HFFc6 (cell line): ENCODE measurements at regions not wholly inside any gene's neighbourhood (a gene's known extent, or its start where the extent isn't known, plus 50 kb on each side); places are given as distances from the start of the nearest gene placed in this dataset.

Source experiments
- DNase-seq: peaks from one replicate; pipeline ENCODE4 v3.0.0-alpha.2; 2018
- H3K27ac Mint-ChIP-seq: 2 replicates; pipeline ENCODE4 v1.8.0; 2020; ENCODE audit warnings: mild to moderate bottlenecking, mixed read lengths
- H3K27me3 Mint-ChIP-seq: 2 replicates; pipeline ENCODE4 v1.8.0; 2021; ENCODE audit warnings: mild to moderate bottlenecking, moderate library complexity, mixed read lengths; ENCODE audit not compliant: insufficient read depth
- H3K36me3 Mint-ChIP-seq: 2 replicates; pipeline ENCODE4 v1.8.0; 2021; ENCODE audit warnings: low read depth, mixed read lengths
- H3K4me1 Mint-ChIP-seq: 2 replicates; pipeline ENCODE4 v1.8.0; 2020; ENCODE audit warnings: low read depth, mixed read lengths
- H3K4me3 Mint-ChIP-seq: 2 replicates; pipeline ENCODE4 v1.8.0; 2020; ENCODE audit warnings: mild to moderate bottlenecking, moderate library complexity, mixed read lengths
- H3K9me3 Mint-ChIP-seq: 2 replicates; pipeline ENCODE4 v1.8.0; 2020; ENCODE audit warnings: mild to moderate bottlenecking, mixed read lengths
- CTCF ChIP-seq: fragments of 200-600 bp; sonication (generic); IDR thresholded peaks from 2 replicates; pipeline ENCODE4 v1.5.0; 2021; ENCODE audit warnings: antibody characterized with exemption, mild to moderate bottlenecking

- Mint-ChIP-seq H3K36me3 (no peaks in the 10 kb centered on the region), H3K4me3 (no peak overlapping the region), H3K4me1 (no peaks in the 10 kb centered on the region), H3K9me3 (0 out of 2 replicates have a peak, but pooled peaks cover 10% of the 10 kb centered on the region), H3K27ac (no peak overlapping the region), H3K27me3 (no peaks in the 10 kb centered on the region)
- DNase-seq: no peak
- TF ChIP-seq CTCF: no peak
These were observed 477.6 kb upstream of the INTU start for GRCh38 chr4:127155116-127155515.

- 0 out of 2 replicates have a peak, but pooled peaks cover 10% of the 10 kb centered on the region for H3K9me3 Mint-ChIP-seq
- no peak overlapping the region for H3K27ac Mint-ChIP-seq
- H3K4me3 Mint-ChIP-seq: no peak overlapping the region
- H3K27me3 Mint-ChIP-seq: no peaks in the 10 kb centered on the region
- DNase-seq: no peak
- H3K36me3 Mint-ChIP-seq: no peaks in the 10 kb centered on the region
- H3K4me1 Mint-ChIP-seq: no peaks in the 10 kb centered on the region
- no peak for TF ChIP-seq CTCF
These were observed 477.2 kb upstream of the INTU start for GRCh38 chr4:127155555-127155954.

GRCh38 chr4:127162741-127163140, 470.0 kb upstream of the INTU start:
- H3K27ac Mint-ChIP-seq: no peak overlapping the region
- H3K36me3 Mint-ChIP-seq: no peaks in the 10 kb centered on the region
- peaks cover 17% of the 10 kb centered on the region for H3K4me1 Mint-ChIP-seq
- no peak overlapping the region for H3K4me3 Mint-ChIP-seq
- peaks cover 2% of the 10 kb centered on the region for H3K27me3 Mint-ChIP-seq
- peak; percentile 74 for DNase-seq
- H3K9me3 Mint-ChIP-seq: peaks cover 10% of the 10 kb centered on the region
- no peak for TF ChIP-seq CTCF

GRCh38 chr4:127165971-127166370, 466.8 kb upstream of the INTU start:
- no peaks in the 10 kb centered on the region for H3K36me3 Mint-ChIP-seq
- no peak for TF ChIP-seq CTCF
- H3K4me3 Mint-ChIP-seq: no peak overlapping the region
- peaks cover 2% of the 10 kb centered on the region for H3K9me3 Mint-ChIP-seq
- peak; percentile 39 for DNase-seq
- peaks cover 17% of the 10 kb centered on the region for H3K4me1 Mint-ChIP-seq
- H3K27ac Mint-ChIP-seq: no peak overlapping the region
- peaks cover 2% of the 10 kb centered on the region for H3K27me3 Mint-ChIP-seq

GRCh38 chr4:127174201-127174600, 458.6 kb upstream of the INTU start:
- H3K9me3 Mint-ChIP-seq: no peaks in the 10 kb centered on the region; the same call in 1 of the 2 replicates
- no peak for DNase-seq
- H3K36me3 Mint-ChIP-seq: no peaks in the 10 kb centered on the region
- H3K4me3 Mint-ChIP-seq: no peak overlapping the region
- TF ChIP-seq CTCF: no peak
- H3K27me3 Mint-ChIP-seq: no peaks in the 10 kb centered on the region
- H3K27ac Mint-ChIP-seq: no peak overlapping the region
- H3K4me1 Mint-ChIP-seq: no peaks in the 10 kb centered on the region

- no peak for TF ChIP-seq CTCF
- Mint-ChIP-seq H3K27ac (no peak overlapping the region), H3K36me3 (no peaks in the 10 kb centered on the region), H3K4me3 (no peak overlapping the region), H3K27me3 (no peaks in the 10 kb centered on the region), H3K9me3 (no peaks in the 10 kb centered on the region; the same call in 1 of the 2 replicates), H3K4me1 (no peaks in the 10 kb centered on the region)
- no peak for DNase-seq
These were observed 458.1 kb upstream of the INTU start for GRCh38 chr4:127174616-127175015.
